ENCODE measurements at regions not wholly inside any gene's neighbourhood (a gene's known extent, or its start where the extent isn't known, plus 50 kb on each side); places are given as distances from the start of the nearest gene placed in this dataset.

GRCh38 chr16:79456036-79456435 lies 144.5 kb downstream of the MAF start:
- no peak overlapping the region for H2AFZ ChIP-seq (ENCODE audit: low read depth, low read length)

GRCh38 chr16:79452671-79453070 lies 147.9 kb downstream of the MAF start:
- Histone ChIP-seq H4K20me1 (ENCODE audit: insufficient read depth, low read length) (no peaks in the 10 kb centered on the region), H3K4me2 (ENCODE audit: low read length) (no peak overlapping the region), H3K36me3 (ENCODE audit: insufficient read depth, low read length) (no peaks in the 10 kb centered on the region), H3K27me3 (ENCODE audit: insufficient read depth, low read length) (no peaks in the 10 kb centered on the region), H3K79me2 (ENCODE audit: insufficient read depth, low read length) (no peaks in the 10 kb centered on the region), H3K27ac (ENCODE audit: low read depth, low read length) (no peak overlapping the region), H2AFZ (ENCODE audit: low read depth, low read length) (no peak overlapping the region), H3K9ac (ENCODE audit: low read length) (no peak overlapping the region), H3K9me3 (ENCODE audit: insufficient read depth, low read depth, low read length) (no peaks in the 10 kb centered on the region), H3K4me1 (ENCODE audit: insufficient read depth, low read length) (no peaks in the 10 kb centered on the region), H3K4me3 (ENCODE audit: insufficient read depth, low read depth, low read length) (no peak overlapping the region)
- Mint-ChIP-seq H3K36me3 (ENCODE audit: low read depth, unreplicated experiment) (no peaks in the 10 kb centered on the region), H3K9me3 (ENCODE audit: unreplicated experiment) (no peaks in the 10 kb centered on the region), H3K4me1 (ENCODE audit: low read depth, unreplicated experiment) (no peaks in the 10 kb centered on the region), H3K27ac (ENCODE audit: unreplicated experiment) (no peak overlapping the region), H3K27me3 (ENCODE audit: low read depth, unreplicated experiment) (no peaks in the 10 kb centered on the region), H3K4me3 (ENCODE audit: unreplicated experiment) (no peak overlapping the region)
- TF ChIP-seq, protein P1, sequence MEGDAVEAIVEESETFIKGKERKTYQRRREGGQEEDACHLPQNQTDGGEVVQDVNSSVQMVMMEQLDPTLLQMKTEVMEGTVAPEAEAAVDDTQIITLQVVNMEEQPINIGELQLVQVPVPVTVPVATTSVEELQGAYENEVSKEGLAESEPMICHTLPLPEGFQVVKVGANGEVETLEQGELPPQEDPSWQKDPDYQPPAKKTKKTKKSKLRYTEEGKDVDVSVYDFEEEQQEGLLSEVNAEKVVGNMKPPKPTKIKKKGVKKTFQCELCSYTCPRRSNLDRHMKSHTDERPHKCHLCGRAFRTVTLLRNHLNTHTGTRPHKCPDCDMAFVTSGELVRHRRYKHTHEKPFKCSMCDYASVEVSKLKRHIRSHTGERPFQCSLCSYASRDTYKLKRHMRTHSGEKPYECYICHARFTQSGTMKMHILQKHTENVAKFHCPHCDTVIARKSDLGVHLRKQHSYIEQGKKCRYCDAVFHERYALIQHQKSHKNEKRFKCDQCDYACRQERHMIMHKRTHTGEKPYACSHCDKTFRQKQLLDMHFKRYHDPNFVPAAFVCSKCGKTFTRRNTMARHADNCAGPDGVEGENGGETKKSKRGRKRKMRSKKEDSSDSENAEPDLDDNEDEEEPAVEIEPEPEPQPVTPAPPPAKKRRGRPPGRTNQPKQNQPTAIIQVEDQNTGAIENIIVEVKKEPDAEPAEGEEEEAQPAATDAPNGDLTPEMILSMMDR (IDR thresholded peaks at IDR 0.05; ENCODE audit: insufficient read depth, low read depth, low read length) = no peak
- TF ChIP-seq EZH2 (IDR thresholded peaks at IDR 0.05; ENCODE audit: insufficient read depth, low read length) = no peak
- FAIRE-seq (no peak), DNase-seq (ENCODE audit: low read depth) (no peak)

More at GRCh38 chr16:79456036-79456435, 144.5 kb downstream of the MAF start:
- Histone ChIP-seq H3K4me2 (ENCODE audit: low read length) (no peak overlapping the region), H3K9ac (ENCODE audit: low read length) (no peak overlapping the region), H3K36me3 (ENCODE audit: insufficient read depth, low read length) (no peaks in the 10 kb centered on the region), H3K79me2 (ENCODE audit: insufficient read depth, low read length) (no peaks in the 10 kb centered on the region), H4K20me1 (ENCODE audit: insufficient read depth, low read length) (no peaks in the 10 kb centered on the region), H3K27me3 (ENCODE audit: insufficient read depth, low read length) (no peaks in the 10 kb centered on the region), H3K9me3 (ENCODE audit: insufficient read depth, low read depth, low read length) (no peaks in the 10 kb centered on the region), H3K4me1 (ENCODE audit: insufficient read depth, low read length) (no peaks in the 10 kb centered on the region), H3K4me3 (ENCODE audit: insufficient read depth, low read depth, low read length) (no peak overlapping the region), H3K27ac (ENCODE audit: low read depth, low read length) (no peak overlapping the region)
- Mint-ChIP-seq H3K4me1 (ENCODE audit: low read depth, unreplicated experiment) (no peaks in the 10 kb centered on the region), H3K9me3 (ENCODE audit: unreplicated experiment) (no peaks in the 10 kb centered on the region), H3K36me3 (ENCODE audit: low read depth, unreplicated experiment) (no peaks in the 10 kb centered on the region), H3K27ac (ENCODE audit: unreplicated experiment) (no peak overlapping the region), H3K4me3 (ENCODE audit: unreplicated experiment) (no peak overlapping the region), H3K27me3 (ENCODE audit: low read depth, unreplicated experiment) (peaks cover 2% of the 10 kb centered on the region)
- TF ChIP-seq EZH2 (IDR thresholded peaks at IDR 0.05; ENCODE audit: insufficient read depth, low read length) = no peak
- TF ChIP-seq, protein P1 (IDR thresholded peaks at IDR 0.05; ENCODE audit: insufficient read depth, low read depth, low read length) = no peak
- no peak for DNase-seq (ENCODE audit: low read depth)
- FAIRE-seq = no peak

DNA sequence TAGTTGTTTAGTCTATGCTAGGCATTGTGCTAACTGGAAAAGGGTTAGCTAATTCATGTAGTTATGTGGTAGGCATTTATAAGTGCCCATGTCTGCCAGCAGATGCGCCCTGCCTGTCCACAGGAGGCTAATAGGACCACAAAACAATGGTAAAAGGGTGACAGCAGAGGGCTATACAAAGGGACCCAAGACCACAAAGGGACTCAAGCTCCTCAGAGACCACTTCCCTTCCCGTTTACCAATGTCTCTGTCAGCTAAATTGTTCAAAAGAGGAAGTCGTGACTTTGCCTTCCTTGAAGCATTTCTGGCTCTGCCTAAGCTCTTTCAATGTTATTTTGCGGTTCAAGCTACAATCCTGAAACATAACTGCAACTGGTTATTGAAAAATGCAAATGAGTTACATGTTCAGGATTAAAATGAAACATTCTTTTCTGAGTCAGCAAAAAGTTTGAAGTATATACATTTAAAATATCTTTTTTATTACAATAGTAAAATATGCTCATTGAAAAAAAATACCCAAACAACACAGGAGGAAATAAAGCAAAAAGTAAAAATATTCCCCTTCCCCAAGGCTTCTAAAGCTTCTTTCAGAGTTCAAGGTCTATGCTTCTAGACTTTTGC lies 149.2 kb downstream of the MAF start:
- no peaks in the 10 kb centered on the region for H3K27me3 ChIP-seq (ENCODE audit: insufficient read depth, low read length)
- FAIRE-seq (no peak), DNase-seq (ENCODE audit: low read depth) (no peak)
- no peaks in the 10 kb centered on the region for H3K9me3 ChIP-seq (ENCODE audit: insufficient read depth, low read depth, low read length)
- TF ChIP-seq, protein P1 (IDR thresholded peaks at IDR 0.05; ENCODE audit: insufficient read depth, low read depth, low read length) = no peak
- TF ChIP-seq EZH2 (IDR thresholded peaks at IDR 0.05; ENCODE audit: insufficient read depth, low read length) = no peak
- no peak overlapping the region for H3K4me2 ChIP-seq (ENCODE audit: low read length)
- H3K27ac Mint-ChIP-seq (ENCODE audit: unreplicated experiment) = no peak overlapping the region
- no peak overlapping the region for H3K9ac ChIP-seq (ENCODE audit: low read length)
- no peak overlapping the region for H2AFZ ChIP-seq (ENCODE audit: low read depth, low read length)
- H3K36me3 ChIP-seq (ENCODE audit: insufficient read depth, low read length) = no peaks in the 10 kb centered on the region
- H3K9me3 Mint-ChIP-seq (ENCODE audit: unreplicated experiment) = no peaks in the 10 kb centered on the region
- no peaks in the 10 kb centered on the region for H4K20me1 ChIP-seq (ENCODE audit: insufficient read depth, low read length)
- H3K4me1 Mint-ChIP-seq (ENCODE audit: low read depth, unreplicated experiment) = no peaks in the 10 kb centered on the region
- H3K4me3 ChIP-seq (ENCODE audit: insufficient read depth, low read depth, low read length) = no peak overlapping the region
- H3K27me3 Mint-ChIP-seq (ENCODE audit: low read depth, unreplicated experiment) = no peaks in the 10 kb centered on the region
- H3K4me3 Mint-ChIP-seq (ENCODE audit: unreplicated experiment) = no peak overlapping the region
- H3K27ac ChIP-seq (ENCODE audit: low read depth, low read length) = no peak overlapping the region
- H3K36me3 Mint-ChIP-seq (ENCODE audit: low read depth, unreplicated experiment) = no peaks in the 10 kb centered on the region
- H3K4me1 ChIP-seq (ENCODE audit: insufficient read depth, low read length) = no peaks in the 10 kb centered on the region
- no peaks in the 10 kb centered on the region for H3K79me2 ChIP-seq (ENCODE audit: insufficient read depth, low read length)
